ENCODE measurements at regions not wholly inside any gene's neighbourhood (a gene's known extent, or its start where the extent isn't known, plus 50 kb on each side); places are given as distances from the start of the nearest gene placed in this dataset.

DNA sequence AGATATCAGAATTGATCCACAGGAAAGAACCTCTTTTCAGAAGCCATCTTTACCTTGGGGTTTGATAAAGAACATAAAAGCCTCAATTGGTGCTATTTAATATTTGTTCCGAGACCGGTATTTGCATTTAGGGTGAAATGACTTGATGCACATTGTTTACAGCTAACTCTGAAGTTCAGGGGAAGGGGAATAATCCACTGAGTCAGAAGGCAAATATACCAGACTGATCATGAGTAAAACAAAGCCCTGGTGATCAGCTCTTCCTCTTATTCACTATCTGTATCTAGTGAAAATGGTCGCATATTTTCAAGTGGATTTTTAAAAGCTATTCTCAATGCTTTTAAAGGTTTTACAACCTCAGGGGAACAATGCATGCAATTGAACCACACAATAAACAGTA is 53.0 kb upstream of the ATP8B1 start:
- TF ChIP-seq POLR2A (IDR thresholded peaks at IDR 0.05; ENCODE audit: low read depth, low read length): no peak
- TF ChIP-seq EZH2 (IDR thresholded peaks at IDR 0.05; ENCODE audit: borderline replicate concordance, low read depth, low read length, severe bottlenecking): no peak
- TF ChIP-seq, protein P1, sequence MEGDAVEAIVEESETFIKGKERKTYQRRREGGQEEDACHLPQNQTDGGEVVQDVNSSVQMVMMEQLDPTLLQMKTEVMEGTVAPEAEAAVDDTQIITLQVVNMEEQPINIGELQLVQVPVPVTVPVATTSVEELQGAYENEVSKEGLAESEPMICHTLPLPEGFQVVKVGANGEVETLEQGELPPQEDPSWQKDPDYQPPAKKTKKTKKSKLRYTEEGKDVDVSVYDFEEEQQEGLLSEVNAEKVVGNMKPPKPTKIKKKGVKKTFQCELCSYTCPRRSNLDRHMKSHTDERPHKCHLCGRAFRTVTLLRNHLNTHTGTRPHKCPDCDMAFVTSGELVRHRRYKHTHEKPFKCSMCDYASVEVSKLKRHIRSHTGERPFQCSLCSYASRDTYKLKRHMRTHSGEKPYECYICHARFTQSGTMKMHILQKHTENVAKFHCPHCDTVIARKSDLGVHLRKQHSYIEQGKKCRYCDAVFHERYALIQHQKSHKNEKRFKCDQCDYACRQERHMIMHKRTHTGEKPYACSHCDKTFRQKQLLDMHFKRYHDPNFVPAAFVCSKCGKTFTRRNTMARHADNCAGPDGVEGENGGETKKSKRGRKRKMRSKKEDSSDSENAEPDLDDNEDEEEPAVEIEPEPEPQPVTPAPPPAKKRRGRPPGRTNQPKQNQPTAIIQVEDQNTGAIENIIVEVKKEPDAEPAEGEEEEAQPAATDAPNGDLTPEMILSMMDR (IDR thresholded peaks at IDR 0.05; ENCODE audit: extremely low read depth in 1 of 2, insufficient read depth in 1 of 2, low read depth in 1 of 2, low read length in 2 of 2): no peak
- no peak for TF ChIP-seq POLR2AphosphoS5 (IDR thresholded peaks at IDR 0.05; ENCODE audit: insufficient read depth, low read depth, low read length)
- no peak for TF ChIP-seq FOS (IDR thresholded peaks at IDR 0.05; ENCODE audit: borderline replicate concordance, insufficient read depth, low read length)
- TF ChIP-seq, protein P2, sequence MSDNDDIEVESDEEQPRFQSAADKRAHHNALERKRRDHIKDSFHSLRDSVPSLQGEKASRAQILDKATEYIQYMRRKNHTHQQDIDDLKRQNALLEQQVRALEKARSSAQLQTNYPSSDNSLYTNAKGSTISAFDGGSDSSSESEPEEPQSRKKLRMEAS (IDR thresholded peaks at IDR 0.05; ENCODE audit: insufficient read depth, insufficient read length): no peak
- no peak for TF ChIP-seq JUN (IDR thresholded peaks at IDR 0.05; ENCODE audit: borderline replicate concordance, insufficient read depth, insufficient read length, low read depth)
- TF ChIP-seq MYC (IDR thresholded peaks at IDR 0.05; ENCODE audit: low read depth, low read length): no peak

Measured in endothelial cell of umbilical vein (primary cell).